WTC11 (cell line): ENCODE measurements at regions not wholly inside any gene's neighbourhood (a gene's known extent, or its start where the extent isn't known, plus 50 kb on each side); places are given as distances from the start of the nearest gene placed in this dataset.

ENCODE experiments used
- ATAC-seq: fragments of 200-7000 bp; cut with Tn5 transposase; 2 replicates; pipeline ENCODE4 v1.10.0; 2021; ENCODE audit warnings: mild to moderate bottlenecking, moderate library complexity
- CTCF ChIA-PET: fragments of 300-600 bp; sonication (Branson Sonifier 250); formaldehyde crosslinking; loops from one replicate; lab custom pipeline; 2021; ENCODE audit warnings: antibody characterized with exemption; lab: Charles Lee
- POLR2A ChIA-PET: fragments of 350-600 bp; sonication (Branson Sonifier 250); formaldehyde crosslinking; loops from one replicate; lab custom pipeline; 2021; ENCODE audit warnings: antibody characterized with exemption; lab: Charles Lee
- DNase-seq: peaks from one replicate; pipeline ENCODE4 v3.0.0; 2021; ENCODE audit warnings: low spot score
- H3K27ac Mint-ChIP-seq: 2 replicates; pipeline ENCODE4 v1.8.0; 2021; ENCODE audit warnings: mixed read lengths
- H3K27me3 Mint-ChIP-seq: 2 replicates; pipeline ENCODE4 v1.8.0; 2021; ENCODE audit warnings: low read depth, mild to moderate bottlenecking, moderate library complexity, mixed read lengths
- H3K36me3 Mint-ChIP-seq: 2 replicates; pipeline ENCODE4 v1.8.0; 2021; ENCODE audit warnings: mixed read lengths
- H3K4me1 Mint-ChIP-seq: 2 replicates; pipeline ENCODE4 v1.8.0; 2022; ENCODE audit warnings: mixed read lengths
- H3K4me3 Mint-ChIP-seq: 2 replicates; pipeline ENCODE4 v1.8.0; 2021; ENCODE audit warnings: mild to moderate bottlenecking, moderate library complexity, mixed read lengths
- H3K9me3 Mint-ChIP-seq: 2 replicates; pipeline ENCODE4 v1.8.0; 2021; ENCODE audit warnings: mixed read lengths
- ATF1 ChIP-seq: sonication (generic); formaldehyde crosslinking; IDR thresholded peaks from 2 replicates; pipeline ENCODE4 v1.8.1; 2023; ENCODE audit warnings: mild to moderate bottlenecking, moderate library complexity, missing genetic modification reagents
- CDX4 ChIP-seq: fragments of 250-450 bp; sonication (Bioruptor Pico); IDR thresholded peaks from 2 replicates; pipeline ENCODE4 v1.9.0; 2021; ENCODE audit warnings: moderate library complexity, mild to moderate bottlenecking, inconsistent platforms, borderline replicate concordance
- CREM ChIP-seq: sonication (generic); formaldehyde crosslinking; IDR thresholded peaks from 2 replicates; pipeline ENCODE4 v1.8.1; 2022; ENCODE audit warnings: mild to moderate bottlenecking, missing genetic modification reagents, moderate library complexity
- ESRRA ChIP-seq: sonication (generic); formaldehyde crosslinking; IDR thresholded peaks from 2 replicates; pipeline ENCODE4 v1.8.1; 2022; ENCODE audit warnings: mild to moderate bottlenecking, missing genetic modification reagents, borderline replicate concordance
- ETV6 ChIP-seq: sonication (generic); formaldehyde crosslinking; IDR thresholded peaks from 2 replicates; pipeline ENCODE4 v1.8.1; 2022; ENCODE audit warnings: mild to moderate bottlenecking, missing genetic modification reagents
- FOXK1 ChIP-seq: sonication (generic); formaldehyde crosslinking; IDR thresholded peaks from 2 replicates; pipeline ENCODE4 v1.8.0; 2022; ENCODE audit warnings: mild to moderate bottlenecking, moderate library complexity, missing genetic modification reagents
- FOXP1 ChIP-seq: sonication (generic); formaldehyde crosslinking; IDR thresholded peaks from 2 replicates; pipeline ENCODE4 v1.8.0; 2022; ENCODE audit warnings: missing genetic modification reagents, mild to moderate bottlenecking, moderate library complexity, borderline replicate concordance
- GABPB1 ChIP-seq: sonication (generic); formaldehyde crosslinking; IDR thresholded peaks from 2 replicates; pipeline ENCODE4 v1.8.1; 2023; ENCODE audit warnings: mild to moderate bottlenecking, missing genetic modification reagents
- GTF2I ChIP-seq: fragments of 250-450 bp; sonication (Bioruptor Pico); conservative IDR thresholded peaks from 2 replicates; pipeline ENCODE4 v1.4.0; 2021; ENCODE audit warnings: mild to moderate bottlenecking
- MLX ChIP-seq: sonication (generic); formaldehyde crosslinking; IDR thresholded peaks from 2 replicates; pipeline ENCODE4 v1.8.1; 2023; ENCODE audit warnings: mild to moderate bottlenecking, missing genetic modification reagents, moderate library complexity
- OVOL2 ChIP-seq: fragments of 250-450 bp; sonication (Bioruptor Pico); IDR thresholded peaks from 2 replicates; pipeline ENCODE4 v1.9.0; 2021; ENCODE audit warnings: mild to moderate bottlenecking, borderline replicate concordance
- RORB ChIP-seq: fragments of 250-450 bp; sonication (Bioruptor Pico); IDR thresholded peaks from 2 replicates; pipeline ENCODE4 v1.9.0; 2021; ENCODE audit warnings: mild to moderate bottlenecking
- ZMAT4 ChIP-seq: fragments of 250-450 bp; sonication (Bioruptor Pico); IDR thresholded peaks from 2 replicates; pipeline ENCODE4 v1.9.0; 2021; ENCODE audit warnings: mild to moderate bottlenecking
- ZNF138 ChIP-seq: sonication (generic); formaldehyde crosslinking; conservative IDR thresholded peaks from 2 replicates; pipeline ENCODE4 v1.8.1; 2022; ENCODE audit warnings: mild to moderate bottlenecking, moderate library complexity, missing genetic modification reagents
- ZNF219 ChIP-seq: sonication (generic); formaldehyde crosslinking; IDR thresholded peaks from 2 replicates; pipeline ENCODE4 v1.8.0; 2023; ENCODE audit warnings: missing genetic modification reagents, mild to moderate bottlenecking, borderline replicate concordance
- ZNF232 ChIP-seq: sonication (generic); formaldehyde crosslinking; IDR thresholded peaks from 2 replicates; pipeline ENCODE4 v1.8.0; 2022; ENCODE audit warnings: mild to moderate bottlenecking, missing genetic modification reagents
- ZNF263 ChIP-seq: sonication (generic); formaldehyde crosslinking; IDR thresholded peaks from 2 replicates; pipeline ENCODE4 v1.8.1; 2022; ENCODE audit warnings: low read depth, mild to moderate bottlenecking, moderate library complexity, missing genetic modification reagents
- ZNF396 ChIP-seq: fragments of 250-450 bp; sonication (Bioruptor Pico); IDR thresholded peaks from 2 replicates; pipeline ENCODE4 v1.8.0; 2021; ENCODE audit warnings: mild to moderate bottlenecking, moderate library complexity, borderline replicate concordance
- ZNF416 ChIP-seq: fragments of 250-450 bp; sonication (Bioruptor Pico); IDR thresholded peaks from 2 replicates; pipeline ENCODE4 v1.9.0; 2021; ENCODE audit warnings: mild to moderate bottlenecking, inconsistent platforms
- ZNF532 ChIP-seq: fragments of 250-450 bp; sonication (Bioruptor Pico); IDR thresholded peaks from 2 replicates; pipeline ENCODE4 v1.9.0; 2021; ENCODE audit warnings: mild to moderate bottlenecking, borderline replicate concordance
- TF ChIP-seq, protein P1 (sequence below): sonication (generic); formaldehyde crosslinking; IDR thresholded peaks from 2 replicates; pipeline ENCODE4 v1.8.0; 2022; ENCODE audit warnings: mild to moderate bottlenecking, missing genetic modification reagents
- TF ChIP-seq, protein P2 (sequence below): fragments of 200-600 bp; IDR thresholded peaks from 2 replicates; pipeline ENCODE4 v1.8.0; 2022; ENCODE audit warnings: antibody characterized with exemption
- TF ChIP-seq, protein P3 (sequence below): sonication (generic); formaldehyde crosslinking; IDR thresholded peaks from 2 replicates; pipeline ENCODE4 v1.8.1; 2022; ENCODE audit warnings: mild to moderate bottlenecking, moderate library complexity, missing genetic modification reagents
- TF ChIP-seq, protein P4 (sequence below): sonication (generic); formaldehyde crosslinking; IDR thresholded peaks from 2 replicates; pipeline ENCODE4 v1.8.1; 2023; ENCODE audit warnings: mild to moderate bottlenecking, missing genetic modification reagents

DNA sequence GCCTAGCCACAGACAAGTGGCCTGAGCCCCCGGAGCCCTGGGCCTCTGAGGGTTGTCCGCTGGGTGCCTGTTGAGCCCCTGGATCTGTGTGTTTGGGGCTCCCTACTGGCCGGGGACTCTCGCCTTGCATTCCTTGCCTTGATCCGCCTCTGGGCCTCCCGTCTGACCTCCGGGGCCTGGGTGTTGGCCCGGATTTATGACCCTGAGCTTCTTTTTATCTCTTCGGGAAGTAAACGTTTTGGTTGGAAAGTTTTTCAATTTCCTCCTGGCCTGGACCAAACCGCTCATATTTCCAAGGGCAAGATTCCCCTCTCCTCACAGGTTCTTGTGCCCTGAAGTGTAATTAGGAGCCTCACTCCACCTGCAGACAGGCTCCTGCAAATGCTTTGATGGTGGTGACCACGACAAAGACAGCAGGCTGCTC, 69.3 kb upstream of the EGFLAM start:
- no peak overlapping the region for H3K27ac Mint-ChIP-seq
- H3K27me3 Mint-ChIP-seq: peaks cover 6% of the 10 kb centered on the region; the same call in 1 of the 2 replicates
- no peaks in the 10 kb centered on the region for H3K36me3 Mint-ChIP-seq
- H3K9me3 Mint-ChIP-seq: no peaks in the 10 kb centered on the region; the same call in 1 of the 2 replicates
- TF ChIP-seq, protein P1, sequence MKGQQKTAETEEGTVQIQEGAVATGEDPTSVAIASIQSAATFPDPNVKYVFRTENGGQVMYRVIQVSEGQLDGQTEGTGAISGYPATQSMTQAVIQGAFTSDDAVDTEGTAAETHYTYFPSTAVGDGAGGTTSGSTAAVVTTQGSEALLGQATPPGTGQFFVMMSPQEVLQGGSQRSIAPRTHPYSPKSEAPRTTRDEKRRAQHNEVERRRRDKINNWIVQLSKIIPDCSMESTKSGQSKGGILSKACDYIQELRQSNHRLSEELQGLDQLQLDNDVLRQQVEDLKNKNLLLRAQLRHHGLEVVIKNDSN: no peak
- no peak for TF ChIP-seq ZNF219
- TF ChIP-seq GTF2I: no peak
- no peak for TF ChIP-seq GABPB1
- no peak for TF ChIP-seq RORB (CRISPR knock-in tag)
- H3K4me3 Mint-ChIP-seq: no peak overlapping the region
- H3K4me1 Mint-ChIP-seq: peaks cover 22% of the 10 kb centered on the region
- ChIA-PET POLR2A (no interaction called here), CTCF (interaction anchor here (1.8 kb wide), 1 partner anchor 237 kb away, joined by 5 read pairs; no protein-coding TSS in a partner anchor)
- peak; percentile 63 for ATAC-seq
- DNase-seq: no peak

GRCh38 chr5:38188591-38188990, 69.8 kb upstream of the EGFLAM start:
- no peak for DNase-seq
- peaks cover 22% of the 10 kb centered on the region for H3K4me1 Mint-ChIP-seq
- peaks cover 6% of the 10 kb centered on the region; the same call in 1 of the 2 replicates for H3K27me3 Mint-ChIP-seq
- no peaks in the 10 kb centered on the region for H3K36me3 Mint-ChIP-seq
- TF ChIP-seq CREM (CRISPR knock-in tag) (no peak), ETV6 (CRISPR knock-in tag) (no peak), FOXP1 (CRISPR knock-in tag) (no peak), ZNF138 (CRISPR knock-in tag) (no peak), ZNF396 (CRISPR knock-in tag) (no peak), ZNF232 (CRISPR knock-in tag) (no peak), ATF1 (CRISPR knock-in tag) (no peak), ZMAT4 (CRISPR knock-in tag) (no peak), ZNF263 (CRISPR knock-in tag) (no peak), OVOL2 (CRISPR knock-in tag) (no peak), ZNF416 (CRISPR knock-in tag) (no peak), CDX4 (no peak), ZNF532 (CRISPR knock-in tag) (no peak), MLX (CRISPR knock-in tag) (no peak), FOXK1 (CRISPR knock-in tag) (no peak), ESRRA (CRISPR knock-in tag) (no peak)
- TF ChIP-seq, protein P2, sequence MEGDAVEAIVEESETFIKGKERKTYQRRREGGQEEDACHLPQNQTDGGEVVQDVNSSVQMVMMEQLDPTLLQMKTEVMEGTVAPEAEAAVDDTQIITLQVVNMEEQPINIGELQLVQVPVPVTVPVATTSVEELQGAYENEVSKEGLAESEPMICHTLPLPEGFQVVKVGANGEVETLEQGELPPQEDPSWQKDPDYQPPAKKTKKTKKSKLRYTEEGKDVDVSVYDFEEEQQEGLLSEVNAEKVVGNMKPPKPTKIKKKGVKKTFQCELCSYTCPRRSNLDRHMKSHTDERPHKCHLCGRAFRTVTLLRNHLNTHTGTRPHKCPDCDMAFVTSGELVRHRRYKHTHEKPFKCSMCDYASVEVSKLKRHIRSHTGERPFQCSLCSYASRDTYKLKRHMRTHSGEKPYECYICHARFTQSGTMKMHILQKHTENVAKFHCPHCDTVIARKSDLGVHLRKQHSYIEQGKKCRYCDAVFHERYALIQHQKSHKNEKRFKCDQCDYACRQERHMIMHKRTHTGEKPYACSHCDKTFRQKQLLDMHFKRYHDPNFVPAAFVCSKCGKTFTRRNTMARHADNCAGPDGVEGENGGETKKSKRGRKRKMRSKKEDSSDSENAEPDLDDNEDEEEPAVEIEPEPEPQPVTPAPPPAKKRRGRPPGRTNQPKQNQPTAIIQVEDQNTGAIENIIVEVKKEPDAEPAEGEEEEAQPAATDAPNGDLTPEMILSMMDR: no peak
- TF ChIP-seq, protein P3, sequence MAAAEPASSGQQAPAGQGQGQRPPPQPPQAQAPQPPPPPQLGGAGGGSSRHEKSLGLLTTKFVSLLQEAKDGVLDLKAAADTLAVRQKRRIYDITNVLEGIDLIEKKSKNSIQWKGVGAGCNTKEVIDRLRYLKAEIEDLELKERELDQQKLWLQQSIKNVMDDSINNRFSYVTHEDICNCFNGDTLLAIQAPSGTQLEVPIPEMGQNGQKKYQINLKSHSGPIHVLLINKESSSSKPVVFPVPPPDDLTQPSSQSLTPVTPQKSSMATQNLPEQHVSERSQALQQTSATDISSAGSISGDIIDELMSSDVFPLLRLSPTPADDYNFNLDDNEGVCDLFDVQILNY (CRISPR knock-in tag): no peak
- TF ChIP-seq, protein P4, sequence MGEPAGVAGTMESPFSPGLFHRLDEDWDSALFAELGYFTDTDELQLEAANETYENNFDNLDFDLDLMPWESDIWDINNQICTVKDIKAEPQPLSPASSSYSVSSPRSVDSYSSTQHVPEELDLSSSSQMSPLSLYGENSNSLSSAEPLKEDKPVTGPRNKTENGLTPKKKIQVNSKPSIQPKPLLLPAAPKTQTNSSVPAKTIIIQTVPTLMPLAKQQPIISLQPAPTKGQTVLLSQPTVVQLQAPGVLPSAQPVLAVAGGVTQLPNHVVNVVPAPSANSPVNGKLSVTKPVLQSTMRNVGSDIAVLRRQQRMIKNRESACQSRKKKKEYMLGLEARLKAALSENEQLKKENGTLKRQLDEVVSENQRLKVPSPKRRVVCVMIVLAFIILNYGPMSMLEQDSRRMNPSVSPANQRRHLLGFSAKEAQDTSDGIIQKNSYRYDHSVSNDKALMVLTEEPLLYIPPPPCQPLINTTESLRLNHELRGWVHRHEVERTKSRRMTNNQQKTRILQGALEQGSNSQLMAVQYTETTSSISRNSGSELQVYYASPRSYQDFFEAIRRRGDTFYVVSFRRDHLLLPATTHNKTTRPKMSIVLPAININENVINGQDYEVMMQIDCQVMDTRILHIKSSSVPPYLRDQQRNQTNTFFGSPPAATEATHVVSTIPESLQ (CRISPR knock-in tag): no peak
- ChIA-PET POLR2A (no interaction called here), CTCF (interaction anchor here (1.8 kb wide), 1 partner anchor 236 kb away, joined by 5 read pairs; no protein-coding TSS in a partner anchor)
- no peaks in the 10 kb centered on the region; the same call in 1 of the 2 replicates for H3K9me3 Mint-ChIP-seq
- H3K4me3 Mint-ChIP-seq: no peak overlapping the region
- no peak overlapping the region for H3K27ac Mint-ChIP-seq
- ATAC-seq: no peak
